Ascending aorta (tissue), 2 donors: ENCODE measurements at regions not wholly inside any gene's neighbourhood (a gene's known extent, or its start where the extent isn't known, plus 50 kb on each side); places are given as distances from the start of the nearest gene placed in this dataset.

Experiments used
- DNase-seq, 2 donors: peaks; one replicate each; pipeline ENCODE4 v3.0.0-alpha.2; 2019; ENCODE audit warnings: low spot score in 2 of 2
- H3K27ac ChIP-seq, 2 donors: fragments of 200-600 bp; sonication (generic); one replicate each; pipeline ENCODE4 v1.5.1; 2016 to 2017; ENCODE audit warnings: mild to moderate bottlenecking in 1 of 2
- H3K27me3 ChIP-seq: fragments of 200-600 bp; sonication (generic); one replicate; pipeline ENCODE4 v1.5.1; 2017
- H3K36me3 ChIP-seq, 2 donors: fragments of 200-600 bp; sonication (generic); one replicate each; pipeline ENCODE4 v1.5.1; 2016
- H3K4me1 ChIP-seq, 2 donors: fragments of 200-600 bp; sonication (generic); one replicate each; pipeline ENCODE4 v1.5.1; 2016 to 2017; ENCODE audit warnings: mild to moderate bottlenecking in 1 of 2
- H3K4me3 ChIP-seq, 2 donors: fragments of 200-600 bp; sonication (generic); one replicate each; pipeline ENCODE4 v1.5.1; 2016 to 2017; ENCODE audit warnings: mild to moderate bottlenecking in 1 of 2
- H3K9me3 ChIP-seq, 2 donors: fragments of 200-600 bp; sonication (generic); one replicate each; pipeline ENCODE4 v1.5.1; 2016
- intact Hi-C: fragments of 100-400 bp; cut with DNase I; formaldehyde crosslinking; loops from one replicate; pipeline ENCODE4 v1.15.1; 2023
- TF ChIP-seq, protein P1 (sequence below), 3 experiments: fragments of 200-600 bp in 2 of 3; fragments of 450-650 bp in 1 of 3; sonication (generic) in 2 of 3; IDR thresholded peaks; one replicate each; pipeline ENCODE4 v1.5.1; 2016 to 2019; ENCODE audit warnings: antibody characterized with exemption in 3 of 3, mild to moderate bottlenecking in 1 of 3, moderate library complexity in 1 of 3

GRCh38 chr2:152861349-152861942 is 143.0 kb downstream of the ARL6IP6 start:
- Histone ChIP-seq H3K4me3 (no peak overlapping the region), H3K36me3 (no peaks in the 10 kb centered on the region), H3K27me3 (no peaks in the 10 kb centered on the region), H3K27ac (no peak overlapping the region), H3K9me3 (no peaks in the 10 kb centered on the region), H3K4me1 (no peaks in the 10 kb centered on the region)
- DNase-seq, result no peak
- intact Hi-C loops, result no loop called here
- TF ChIP-seq, protein P1, sequence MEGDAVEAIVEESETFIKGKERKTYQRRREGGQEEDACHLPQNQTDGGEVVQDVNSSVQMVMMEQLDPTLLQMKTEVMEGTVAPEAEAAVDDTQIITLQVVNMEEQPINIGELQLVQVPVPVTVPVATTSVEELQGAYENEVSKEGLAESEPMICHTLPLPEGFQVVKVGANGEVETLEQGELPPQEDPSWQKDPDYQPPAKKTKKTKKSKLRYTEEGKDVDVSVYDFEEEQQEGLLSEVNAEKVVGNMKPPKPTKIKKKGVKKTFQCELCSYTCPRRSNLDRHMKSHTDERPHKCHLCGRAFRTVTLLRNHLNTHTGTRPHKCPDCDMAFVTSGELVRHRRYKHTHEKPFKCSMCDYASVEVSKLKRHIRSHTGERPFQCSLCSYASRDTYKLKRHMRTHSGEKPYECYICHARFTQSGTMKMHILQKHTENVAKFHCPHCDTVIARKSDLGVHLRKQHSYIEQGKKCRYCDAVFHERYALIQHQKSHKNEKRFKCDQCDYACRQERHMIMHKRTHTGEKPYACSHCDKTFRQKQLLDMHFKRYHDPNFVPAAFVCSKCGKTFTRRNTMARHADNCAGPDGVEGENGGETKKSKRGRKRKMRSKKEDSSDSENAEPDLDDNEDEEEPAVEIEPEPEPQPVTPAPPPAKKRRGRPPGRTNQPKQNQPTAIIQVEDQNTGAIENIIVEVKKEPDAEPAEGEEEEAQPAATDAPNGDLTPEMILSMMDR (IDR thresholded peaks at IDR 0.05), result peak in 2 of 3 experiments; percentile 35 to 46

- Histone ChIP-seq H3K9me3 (no peaks in the 10 kb centered on the region), H3K36me3 (no peaks in the 10 kb centered on the region), H3K4me1 (no peaks in the 10 kb centered on the region), H3K27me3 (no peaks in the 10 kb centered on the region), H3K27ac (no peak overlapping the region), H3K4me3 (no peak overlapping the region)
- no peak for DNase-seq
- intact Hi-C loops, result no loop called here
- TF ChIP-seq, protein P1 (IDR thresholded peaks at IDR 0.05), result no peak
Observed at GRCh38 chr2:152858594-152859265, 140.3 kb downstream of the ARL6IP6 start.

DNA sequence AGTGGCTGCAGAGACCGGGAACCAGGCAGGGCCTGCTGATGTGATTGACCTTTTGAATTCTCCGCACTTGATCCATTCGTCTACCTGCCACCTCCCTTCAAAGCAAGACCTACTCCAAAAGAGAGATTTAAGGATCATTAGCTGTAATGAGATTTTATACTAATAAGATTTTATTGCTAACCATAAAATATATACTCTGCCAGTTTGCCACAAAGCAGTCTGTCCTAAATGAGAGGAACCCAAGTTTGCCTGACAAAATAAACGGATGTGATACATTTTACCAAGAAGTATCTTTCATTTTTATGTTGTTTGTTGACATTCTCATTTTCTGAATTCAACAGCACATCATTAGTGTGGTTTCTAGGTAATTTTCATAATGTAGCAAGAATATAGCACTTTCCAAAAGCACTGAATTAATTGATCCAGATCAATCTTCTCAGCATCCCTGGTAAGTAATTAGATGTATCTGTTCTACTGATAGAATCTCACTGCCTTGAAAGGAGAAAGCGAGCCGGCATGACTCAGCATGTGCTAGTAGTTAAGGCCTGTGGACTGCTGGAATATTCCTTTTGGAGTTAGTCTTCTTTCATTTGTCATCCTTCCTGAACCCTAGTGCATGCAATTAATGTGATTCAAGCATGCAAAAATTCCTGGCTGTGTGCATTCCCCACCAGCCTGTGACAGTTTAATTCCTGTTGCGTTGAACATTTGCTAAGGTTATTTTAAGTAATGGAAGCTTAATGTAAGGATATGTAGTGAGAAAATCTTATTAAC is 128.5 kb downstream of the ARL6IP6 start:
- TF ChIP-seq, protein P1 (IDR thresholded peaks at IDR 0.05), result no peak
- Histone ChIP-seq H3K4me1 (no peaks in the 10 kb centered on the region), H3K36me3 (no peaks in the 10 kb centered on the region), H3K4me3 (no peak overlapping the region), H3K27ac (no peak overlapping the region), H3K27me3 (no peaks in the 10 kb centered on the region), H3K9me3 (no peaks in the 10 kb centered on the region)
- DNase-seq, result no peak
- intact Hi-C loops, result no loop called here

- no peak for DNase-seq
- Histone ChIP-seq H3K4me3 (no peak overlapping the region), H3K27me3 (no peaks in the 10 kb centered on the region), H3K27ac (no peak overlapping the region), H3K4me1 (no peaks in the 10 kb centered on the region), H3K36me3 (no peaks in the 10 kb centered on the region), H3K9me3 (no peaks in the 10 kb centered on the region)
- intact Hi-C loops, result no loop called here
- TF ChIP-seq, protein P1 (IDR thresholded peaks at IDR 0.05), result no peak
Observed at GRCh38 chr2:152835674-152836073, 117.3 kb downstream of the ARL6IP6 start.

DNA sequence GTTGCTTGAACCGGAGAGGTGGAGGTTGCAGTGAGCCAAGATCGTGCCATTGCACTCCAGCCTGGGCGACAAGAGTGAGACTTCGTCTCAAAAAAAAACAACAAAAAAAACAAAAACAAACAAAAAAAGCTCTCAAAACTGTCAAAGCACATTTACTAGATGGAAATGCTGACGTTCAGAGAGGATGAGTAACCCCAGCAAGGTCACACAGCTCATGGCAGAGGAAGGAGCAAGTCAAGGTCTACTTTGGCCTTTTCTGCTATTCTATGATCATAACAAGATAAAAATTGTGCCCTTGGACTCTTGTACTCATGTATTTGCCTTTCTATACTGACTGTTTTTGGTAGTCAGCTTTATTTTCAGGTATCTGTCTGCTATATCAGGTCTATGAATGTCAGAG is 109.5 kb downstream of the ARL6IP6 start:
- no peaks in the 10 kb centered on the region for H3K27me3 ChIP-seq
- no peak overlapping the region for H3K4me3 ChIP-seq
- no peak for DNase-seq
- no peaks in the 10 kb centered on the region for H3K4me1 ChIP-seq
- TF ChIP-seq, protein P1 (IDR thresholded peaks at IDR 0.05), result no peak
- no peaks in the 10 kb centered on the region for H3K36me3 ChIP-seq
- no peak overlapping the region for H3K27ac ChIP-seq
- intact Hi-C loops, result no loop called here
- H3K9me3 ChIP-seq, result no peaks in the 10 kb centered on the region
